ENCODE measurements at regions not wholly inside any gene's neighbourhood (a gene's known extent, or its start where the extent isn't known, plus 50 kb on each side); places are given as distances from the start of the nearest gene placed in this dataset.

DNA sequence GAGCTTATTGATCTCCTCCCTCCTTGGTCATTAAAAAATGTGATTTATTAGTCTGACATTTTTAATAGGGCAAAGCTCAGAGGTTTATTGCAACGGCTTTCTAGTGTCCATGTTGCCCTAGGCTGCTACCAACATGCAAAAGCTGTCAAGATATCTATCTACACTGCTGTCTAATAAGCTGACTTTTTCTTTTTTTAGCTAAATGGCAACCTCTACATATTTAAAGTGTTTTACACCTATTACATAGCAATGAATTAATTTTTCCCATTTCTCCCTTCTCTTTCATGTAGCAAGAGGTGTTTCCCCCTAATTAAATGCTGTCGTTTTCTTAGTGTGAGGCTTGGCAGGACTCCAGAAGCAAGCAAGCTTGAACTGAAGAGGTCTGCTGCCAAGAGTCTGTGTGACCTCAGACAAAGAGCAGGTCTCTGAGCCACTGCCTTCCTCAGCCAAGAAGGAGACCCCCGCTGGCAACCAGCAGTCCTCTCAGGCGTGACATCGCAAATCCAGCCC lies 79.4 kb downstream of the GAS1 start:
- in situ Hi-C loops (cut with MboI; ENCODE audit: low sequenced_read_pairs) (no loop called here), dilution Hi-C loops (cut with HindIII; ENCODE audit: low sequenced_read_pairs, unreplicated experiment) (no loop called here), intact Hi-C loops (cut with micrococcal nuclease) (no loop called here)
- H3K18ac ChIP-seq (ENCODE audit: low read depth, low read length): no peak overlapping the region
- no peak overlapping the region for H3K9ac ChIP-seq (ENCODE audit: low read depth, low read length)
- H3K4me2 ChIP-seq (ENCODE audit: low read depth, low read length): no peak overlapping the region
- no peaks in the 10 kb centered on the region for H3K27me3 ChIP-seq (ENCODE audit: control insufficient read depth, insufficient read depth, low read length)
- H3K27ac ChIP-seq (ENCODE audit: insufficient read depth, low read length): no peak overlapping the region
- no peaks in the 10 kb centered on the region for H3K9me3 ChIP-seq (ENCODE audit: control insufficient read depth, insufficient read depth, low read length)
- no peaks in the 10 kb centered on the region for H3K36me3 ChIP-seq (ENCODE audit: control insufficient read depth, insufficient read depth, low read length)
- no CpG with 5 or more reads among the region's 5 CpGs for WGBS, 2 experiments (ENCODE audit: extremely low coverage in 2 of 2, insufficient read length in 1 of 2)
- no peak overlapping the region for H3K4ac ChIP-seq (ENCODE audit: low read depth, low read length)
- H3K9me1 ChIP-seq (ENCODE audit: insufficient read depth, low read length): no peaks in the 10 kb centered on the region
- ATAC-seq (ENCODE audit: low read depth) (no peak), DNase-seq (no peak)
- TF ChIP-seq MAFK (IDR thresholded peaks at IDR 0.05; ENCODE audit: low read depth, low read length): no peak
- no peak for TF ChIP-seq RCOR1 (IDR thresholded peaks at IDR 0.05; ENCODE audit: insufficient replicate concordance, low read length)
- TF ChIP-seq FOS (IDR thresholded peaks at IDR 0.05; ENCODE audit: low read depth, low read length): no peak
- no peak for TF ChIP-seq CTCF (conservative IDR thresholded peaks at IDR 0.05; ENCODE audit: low read depth, low read length)
- TF ChIP-seq BHLHE40 (IDR thresholded peaks at IDR 0.05; ENCODE audit: low read depth, low read length): no peak
- TF ChIP-seq, protein P1, sequence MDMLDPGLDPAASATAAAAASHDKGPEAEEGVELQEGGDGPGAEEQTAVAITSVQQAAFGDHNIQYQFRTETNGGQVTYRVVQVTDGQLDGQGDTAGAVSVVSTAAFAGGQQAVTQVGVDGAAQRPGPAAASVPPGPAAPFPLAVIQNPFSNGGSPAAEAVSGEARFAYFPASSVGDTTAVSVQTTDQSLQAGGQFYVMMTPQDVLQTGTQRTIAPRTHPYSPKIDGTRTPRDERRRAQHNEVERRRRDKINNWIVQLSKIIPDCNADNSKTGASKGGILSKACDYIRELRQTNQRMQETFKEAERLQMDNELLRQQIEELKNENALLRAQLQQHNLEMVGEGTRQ (IDR thresholded peaks at IDR 0.05; ENCODE audit: low read depth, low read length): no peak
- TF ChIP-seq ELK1 (IDR thresholded peaks at IDR 0.05; ENCODE audit: borderline replicate concordance, low read depth, low read length): no peak
- TF ChIP-seq CEBPB (IDR thresholded peaks at IDR 0.05; ENCODE audit: low read depth, low read length): no peak
- TF ChIP-seq RFX5 (IDR thresholded peaks at IDR 0.05; ENCODE audit: low read depth, low read length): no peak
- TF ChIP-seq MXI1 (IDR thresholded peaks at IDR 0.05; ENCODE audit: borderline replicate concordance, low read depth, low read length): no peak
- no peak for TF ChIP-seq SMC3 (IDR thresholded peaks at IDR 0.05; ENCODE audit: low read depth, low read length)
- no peak for TF ChIP-seq POLR2A (IDR thresholded peaks at IDR 0.05; ENCODE audit: low read depth, low read length)
- TF ChIP-seq MAZ (IDR thresholded peaks at IDR 0.05; ENCODE audit: borderline replicate concordance, low read depth, low read length): no peak
- TF ChIP-seq RAD21 (IDR thresholded peaks at IDR 0.05; ENCODE audit: low read length): no peak
- H4K5ac ChIP-seq (ENCODE audit: low read depth, low read length): no peak overlapping the region
- no peak overlapping the region for H2AK5ac ChIP-seq (ENCODE audit: low read depth, low read length)
- no peak overlapping the region for H2BK15ac ChIP-seq (ENCODE audit: low read depth, low read length)
- no peak overlapping the region for H2BK120ac ChIP-seq (ENCODE audit: low read depth, low read length)
- no peaks in the 10 kb centered on the region for H4K20me1 ChIP-seq (ENCODE audit: insufficient read depth, low read length)
- CTCF ChIA-PET: no interaction called here
- H3K23ac ChIP-seq (ENCODE audit: low read depth, low read length): no peak overlapping the region
- no peak overlapping the region for H3K14ac ChIP-seq (replicated peaks; ENCODE audit: low read depth, low read length)
- BruUV-seq (replicated peaks): no TSS peak
- H2BK20ac ChIP-seq (ENCODE audit: low read depth, low read length): no peak overlapping the region
- no peak overlapping the region for H3K4me3 ChIP-seq (ENCODE audit: insufficient read depth, low read depth, low read length)
- H4K8ac ChIP-seq (ENCODE audit: low read depth in 2 of 2, low read length in 2 of 2): no peak overlapping the region
- H3K79me1 ChIP-seq (ENCODE audit: low read depth in 1 of 2, low read length in 2 of 2): no peaks in the 10 kb centered on the region
- no peak overlapping the region for H2BK5ac ChIP-seq (ENCODE audit: low read depth, low read length, poor library complexity, severe bottlenecking)
- no peak overlapping the region for H3K56ac ChIP-seq (ENCODE audit: extremely low read depth, insufficient read depth, low read length)
- H2AFZ ChIP-seq (replicated peaks; ENCODE audit: low read length, poor library complexity): no peak overlapping the region
- H3K4me1 ChIP-seq (ENCODE audit: control insufficient read depth, insufficient read depth, low read length): no peaks in the 10 kb centered on the region
- POLR2A ChIA-PET (ENCODE audit: unreplicated experiment): no interaction called here
- H2AK9ac ChIP-seq (replicated peaks; ENCODE audit: low read depth, low read length, poor library complexity): no peak overlapping the region
- no peak overlapping the region for H4K91ac ChIP-seq (ENCODE audit: insufficient read depth, low read depth, low read length)
